HL-60 (cell line): ENCODE measurements at regions not wholly inside any gene's neighbourhood (a gene's known extent, or its start where the extent isn't known, plus 50 kb on each side); places are given as distances from the start of the nearest gene placed in this dataset.

Source experiments
- REST ChIP-seq: IDR thresholded peaks from 2 replicates; pipeline ENCODE4 v1.6.1; 2012; ENCODE audit warnings: low read depth; ENCODE audit not compliant: insufficient replicate concordance
- TF ChIP-seq, protein P1 (sequence below): IDR thresholded peaks from one replicate; pipeline ENCODE4 v1.5.1; 2011; ENCODE audit warnings: low read length, control low read depth, inconsistent platforms; ENCODE audit not compliant: insufficient read depth

- TF ChIP-seq, protein P1, sequence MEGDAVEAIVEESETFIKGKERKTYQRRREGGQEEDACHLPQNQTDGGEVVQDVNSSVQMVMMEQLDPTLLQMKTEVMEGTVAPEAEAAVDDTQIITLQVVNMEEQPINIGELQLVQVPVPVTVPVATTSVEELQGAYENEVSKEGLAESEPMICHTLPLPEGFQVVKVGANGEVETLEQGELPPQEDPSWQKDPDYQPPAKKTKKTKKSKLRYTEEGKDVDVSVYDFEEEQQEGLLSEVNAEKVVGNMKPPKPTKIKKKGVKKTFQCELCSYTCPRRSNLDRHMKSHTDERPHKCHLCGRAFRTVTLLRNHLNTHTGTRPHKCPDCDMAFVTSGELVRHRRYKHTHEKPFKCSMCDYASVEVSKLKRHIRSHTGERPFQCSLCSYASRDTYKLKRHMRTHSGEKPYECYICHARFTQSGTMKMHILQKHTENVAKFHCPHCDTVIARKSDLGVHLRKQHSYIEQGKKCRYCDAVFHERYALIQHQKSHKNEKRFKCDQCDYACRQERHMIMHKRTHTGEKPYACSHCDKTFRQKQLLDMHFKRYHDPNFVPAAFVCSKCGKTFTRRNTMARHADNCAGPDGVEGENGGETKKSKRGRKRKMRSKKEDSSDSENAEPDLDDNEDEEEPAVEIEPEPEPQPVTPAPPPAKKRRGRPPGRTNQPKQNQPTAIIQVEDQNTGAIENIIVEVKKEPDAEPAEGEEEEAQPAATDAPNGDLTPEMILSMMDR: no peak
- no peak for TF ChIP-seq REST
Measured at GRCh38 chr2:167794554-167795255, 452.7 kb downstream of the STK39 start.
